Neutrophil (primary cell): ENCODE measurements at regions not wholly inside any gene's neighbourhood (a gene's known extent, or its start where the extent isn't known, plus 50 kb on each side); places are given as distances from the start of the nearest gene placed in this dataset.

Experiments
- H3K27ac ChIP-seq: fragments of 200-600 bp; sonication (generic); 2 replicates; pipeline ENCODE4 v1.5.1; 2016; ENCODE audit warnings: mild to moderate bottlenecking, moderate library complexity
- H3K27me3 ChIP-seq: fragments of 200-600 bp; sonication (generic); 2 replicates; pipeline ENCODE4 v1.6.0; 2016; ENCODE audit warnings: mild to moderate bottlenecking
- H3K36me3 ChIP-seq: fragments of 200-600 bp; sonication (generic); 2 replicates; pipeline ENCODE4 v1.5.1; 2017
- H3K4me1 ChIP-seq, 2 experiments: fragments of 200-600 bp in 1 of 2; sonication (generic) in 1 of 2; 1 replicate in 1 of 2; 2 replicates in 1 of 2; pipeline versions ENCODE4 v1.5.1 to v1.6.1; 2013 to 2016; ENCODE audit warnings: low read depth in 1 of 2, low read length in 1 of 2, mild to moderate bottlenecking in 1 of 2, moderate library complexity in 1 of 2; ENCODE audit not compliant: control insufficient read depth in 1 of 2, insufficient read depth in 1 of 2
- H3K4me3 ChIP-seq, 2 experiments: fragments of 200-600 bp in 1 of 2; sonication (generic) in 1 of 2; 1 replicate in 1 of 2; 2 replicates in 1 of 2; pipeline ENCODE4 v1.5.1; 2013 to 2016; ENCODE audit warnings: low read depth in 1 of 2, low read length in 1 of 2, mild to moderate bottlenecking in 1 of 2, moderate library complexity in 1 of 2
- H3K9me3 ChIP-seq: fragments of 200-600 bp; sonication (generic); 2 replicates; pipeline ENCODE4 v1.5.1; 2016
- CTCF ChIP-seq: fragments of 200-600 bp; sonication (generic); IDR thresholded peaks from 2 replicates; pipeline ENCODE4 v1.5.1; 2016; ENCODE audit warnings: antibody characterized with exemption

GRCh38 chr6:112579601-112580000 is 232.5 kb downstream of the RFPL4B start:
- H3K4me1 ChIP-seq: no peaks in the 10 kb centered on the region
- no peak for TF ChIP-seq CTCF
- H3K4me3 ChIP-seq: no peak overlapping the region
- no peaks in the 10 kb centered on the region for H3K36me3 ChIP-seq
- no peaks in the 10 kb centered on the region for H3K27me3 ChIP-seq
- H3K27ac ChIP-seq: no peak overlapping the region
- H3K9me3 ChIP-seq: no peaks in the 10 kb centered on the region

- no peaks in the 10 kb centered on the region for H3K36me3 ChIP-seq
- H3K4me1 ChIP-seq: no peaks in the 10 kb centered on the region
- H3K27ac ChIP-seq: no peak overlapping the region
- H3K4me3 ChIP-seq: no peak overlapping the region
- no peaks in the 10 kb centered on the region for H3K27me3 ChIP-seq
- TF ChIP-seq CTCF: no peak
- H3K9me3 ChIP-seq: no peaks in the 10 kb centered on the region
These were observed 233.9 kb downstream of the RFPL4B start for GRCh38 chr6:112581015-112581414.

- Histone ChIP-seq H3K36me3 (no peaks in the 10 kb centered on the region), H3K27me3 (no peaks in the 10 kb centered on the region), H3K4me3 (no peak overlapping the region)
These were observed 243.2 kb downstream of the RFPL4B start for GRCh38 chr6:112590326-112590725.

GRCh38 chr6:112591329-112591728 is 244.2 kb downstream of the RFPL4B start:
- TF ChIP-seq CTCF: no peak
- Histone ChIP-seq H3K36me3 (no peaks in the 10 kb centered on the region), H3K27ac (no peak overlapping the region), H3K9me3 (no peaks in the 10 kb centered on the region), H3K4me1 (no peaks in the 10 kb centered on the region), H3K27me3 (no peaks in the 10 kb centered on the region), H3K4me3 (no peak overlapping the region)

More at GRCh38 chr6:112590326-112590725, 243.2 kb downstream of the RFPL4B start:
- H3K9me3 ChIP-seq: no peaks in the 10 kb centered on the region
- TF ChIP-seq CTCF: no peak
- no peaks in the 10 kb centered on the region for H3K4me1 ChIP-seq
- H3K27ac ChIP-seq: no peak overlapping the region

GRCh38 chr6:112592159-112592558 is 245.0 kb downstream of the RFPL4B start:
- H3K4me3 ChIP-seq: no peak overlapping the region
- H3K4me1 ChIP-seq: no peaks in the 10 kb centered on the region
- no peaks in the 10 kb centered on the region for H3K9me3 ChIP-seq
- H3K27ac ChIP-seq: no peak overlapping the region
- no peak for TF ChIP-seq CTCF
- H3K36me3 ChIP-seq: no peaks in the 10 kb centered on the region
- no peaks in the 10 kb centered on the region for H3K27me3 ChIP-seq
